ENCODE measurements at regions not wholly inside any gene's neighbourhood (a gene's known extent, or its start where the extent isn't known, plus 50 kb on each side); places are given as distances from the start of the nearest gene placed in this dataset.

DNA sequence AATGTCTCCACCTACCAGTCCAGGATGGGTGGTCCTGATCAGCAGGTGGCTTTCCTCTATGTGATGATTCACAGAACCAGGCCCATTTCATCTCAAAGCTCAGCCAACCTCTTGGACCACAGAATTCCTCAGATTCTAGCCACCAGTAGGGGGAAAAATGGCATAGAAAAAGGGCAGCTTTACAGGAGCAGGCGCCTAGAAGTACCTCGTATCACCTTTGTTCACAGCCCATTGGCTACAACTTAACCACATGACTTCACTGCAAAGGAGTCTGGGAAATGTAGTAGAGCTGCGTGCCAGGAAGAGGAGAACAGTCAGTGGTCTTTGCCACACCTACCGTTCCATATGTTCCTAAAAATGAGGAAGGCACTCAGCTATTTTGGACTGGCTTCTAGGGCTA is 62.8 kb upstream of the DTNA start:
- TF ChIP-seq POLR2A (IDR thresholded peaks at IDR 0.05; ENCODE audit: low read depth, low read length) (no peak), POLR2AphosphoS5 (IDR thresholded peaks at IDR 0.05; ENCODE audit: low read depth, low read length) (no peak)

All from GM12892 (cell line).